ENCODE measurements at regions not wholly inside any gene's neighbourhood (a gene's known extent, or its start where the extent isn't known, plus 50 kb on each side); places are given as distances from the start of the nearest gene placed in this dataset.
"Not testable (repeated sequence)": the region's sequence is repeated elsewhere in the genome, so short reads cannot be mapped to it uniquely, and the experiment has no call there.

DNA sequence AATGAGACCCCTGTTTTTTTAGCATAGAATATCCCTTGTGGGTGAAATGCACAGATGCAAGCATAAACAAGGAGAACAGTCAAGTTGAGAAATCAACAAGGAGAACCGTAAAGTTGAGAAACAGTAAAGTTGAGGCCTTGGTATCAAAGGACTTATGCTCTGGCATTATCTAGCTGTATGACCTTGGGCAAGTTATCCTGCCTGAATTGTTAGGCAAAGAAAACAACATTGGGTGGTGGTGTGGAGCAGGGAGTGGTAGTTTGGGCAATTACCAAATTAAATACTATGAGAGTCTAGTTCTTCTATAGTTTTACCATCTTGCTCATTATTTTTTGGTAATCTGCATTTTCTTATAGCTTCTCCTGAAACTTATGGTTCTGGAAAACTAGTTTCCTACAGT, 573.4 kb upstream of the ARPP21 start:
- no peak for DNase-seq

DNA sequence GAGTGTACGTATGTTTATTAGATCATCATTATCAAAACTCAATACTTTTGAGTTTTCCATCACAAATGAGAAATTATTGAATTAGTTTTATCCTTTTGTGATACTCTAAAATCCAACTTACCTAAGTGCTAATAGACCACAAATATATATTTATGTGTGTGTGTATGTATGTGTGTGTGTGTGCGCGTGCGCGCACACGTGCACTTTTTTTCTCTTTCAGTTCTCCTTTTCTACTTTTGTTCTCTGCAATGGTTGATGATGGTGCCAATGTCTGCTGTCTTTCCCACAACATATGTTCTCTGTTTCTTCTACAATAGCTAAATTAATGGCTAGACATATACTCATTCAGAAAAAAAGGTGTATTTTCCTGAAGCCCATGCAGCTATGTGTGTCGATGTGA, 571.6 kb upstream of the ARPP21 start:
- DNase-seq = no peak

DNA sequence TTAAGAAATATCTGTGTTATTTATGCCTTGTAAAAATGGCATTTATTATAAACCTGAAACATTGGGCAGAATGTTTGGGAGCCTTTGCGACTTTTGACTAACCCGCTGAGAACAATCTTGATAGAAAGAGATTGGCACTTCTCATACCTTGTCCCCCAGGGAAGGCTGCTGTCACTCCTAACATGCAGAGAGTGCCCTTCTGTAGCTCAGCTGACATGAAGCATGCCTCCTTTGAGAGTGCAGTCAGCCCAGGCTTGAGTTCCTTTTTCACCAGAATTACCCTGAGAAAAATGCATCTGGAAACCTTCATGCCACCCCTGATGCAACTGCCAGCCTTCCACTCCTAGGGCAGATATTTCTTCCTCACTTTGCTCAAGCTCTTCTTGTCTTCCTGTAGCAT, 569.2 kb upstream of the ARPP21 start:
- no peak for DNase-seq

DNA sequence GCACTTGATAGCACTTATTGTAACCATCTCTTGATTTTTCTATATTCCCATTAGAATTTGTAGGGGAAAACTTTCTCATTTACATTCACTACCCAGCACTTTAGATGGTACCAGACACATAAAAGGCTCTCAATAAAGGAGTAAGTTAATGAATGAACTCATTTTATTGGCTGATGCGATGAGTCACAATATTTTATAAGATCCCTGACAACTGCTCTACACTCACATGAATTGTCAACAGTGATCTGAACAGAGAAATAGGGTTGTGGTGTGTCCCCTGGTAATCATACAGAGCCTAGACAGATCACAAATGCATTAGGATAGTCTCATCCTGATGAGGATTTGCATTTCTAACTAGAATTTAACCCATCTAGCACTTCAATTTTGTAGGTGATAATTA, 567.6 kb upstream of the ARPP21 start:
- no peak for DNase-seq

DNA sequence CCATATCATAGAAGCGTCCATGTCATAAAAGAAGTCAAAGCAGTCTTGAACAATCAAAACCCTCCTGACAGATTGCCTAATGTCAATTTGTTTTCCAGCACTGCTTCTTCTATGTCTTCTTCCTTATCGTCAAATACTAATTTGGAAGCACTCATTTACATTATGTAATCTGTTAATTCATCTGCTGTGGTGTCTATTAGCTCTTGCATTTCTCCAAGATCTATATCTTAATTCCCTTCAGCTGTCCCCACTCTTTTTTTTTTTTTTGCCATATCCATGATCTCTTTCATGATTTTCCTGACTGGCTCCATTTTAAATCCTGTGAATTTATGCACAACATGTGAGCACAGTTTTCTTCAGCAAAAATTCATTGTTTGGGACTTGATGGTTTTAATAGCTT, 560.5 kb upstream of the ARPP21 start:
- no peak for DNase-seq

DNA sequence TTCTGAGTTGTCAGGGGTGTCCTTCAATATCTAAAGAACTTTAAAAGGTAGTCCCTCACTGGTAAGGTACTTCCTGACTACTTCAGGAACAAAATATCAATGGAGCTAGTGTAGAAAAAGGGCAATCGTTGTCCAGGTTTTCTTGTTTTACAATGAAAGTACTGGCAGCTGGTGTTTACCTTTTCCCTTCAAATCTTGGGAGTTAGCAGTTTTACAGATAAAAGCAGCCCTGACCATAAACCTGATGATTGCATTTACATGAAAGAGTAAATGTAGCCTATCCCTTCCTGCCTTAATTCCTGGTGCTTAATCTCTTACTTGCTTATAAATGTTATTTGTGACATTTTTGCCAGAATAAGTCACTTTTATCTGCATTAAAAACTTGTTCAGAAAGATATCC, 559.9 kb upstream of the ARPP21 start:
- DNase-seq = no peak

DNA sequence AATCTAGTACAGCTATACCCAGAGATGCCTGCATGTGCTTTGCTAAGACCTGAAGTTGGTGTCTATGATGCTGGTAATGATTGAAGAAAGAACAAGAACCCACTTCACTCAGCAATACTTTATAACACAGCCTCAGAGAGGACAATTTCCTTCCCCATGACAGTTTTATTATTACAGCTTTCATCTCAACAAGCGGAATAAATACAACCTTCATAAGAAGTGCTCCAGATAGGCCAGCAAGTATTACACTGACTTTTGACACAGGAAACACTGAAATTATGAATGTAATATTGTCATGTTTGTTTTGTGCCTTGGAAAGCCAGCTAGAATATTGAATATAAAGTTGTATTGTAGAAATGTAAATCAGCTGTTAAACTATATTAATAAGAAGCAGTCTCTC, 557.4 kb upstream of the ARPP21 start:
- DNase-seq = no peak

DNA sequence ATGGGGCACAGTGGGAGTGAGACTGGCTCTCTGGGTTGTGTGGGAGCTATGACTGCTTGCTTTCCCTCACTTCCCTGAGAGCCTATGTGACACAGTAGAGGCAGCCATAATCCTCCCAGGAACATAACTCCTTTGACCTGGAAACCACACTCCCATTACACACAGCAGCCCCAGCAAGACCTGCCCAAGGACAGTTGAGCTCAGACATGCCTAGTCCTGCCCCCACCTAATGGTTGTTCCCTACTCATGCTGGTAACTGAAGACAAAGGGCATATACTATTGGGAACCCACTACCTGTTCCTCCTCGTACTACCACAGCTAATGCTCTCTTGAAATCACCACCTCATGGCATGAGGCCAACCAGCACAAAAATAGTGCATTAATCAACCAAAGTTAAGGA, 550.4 kb upstream of the ARPP21 start:
- DNase-seq = no peak

DNA sequence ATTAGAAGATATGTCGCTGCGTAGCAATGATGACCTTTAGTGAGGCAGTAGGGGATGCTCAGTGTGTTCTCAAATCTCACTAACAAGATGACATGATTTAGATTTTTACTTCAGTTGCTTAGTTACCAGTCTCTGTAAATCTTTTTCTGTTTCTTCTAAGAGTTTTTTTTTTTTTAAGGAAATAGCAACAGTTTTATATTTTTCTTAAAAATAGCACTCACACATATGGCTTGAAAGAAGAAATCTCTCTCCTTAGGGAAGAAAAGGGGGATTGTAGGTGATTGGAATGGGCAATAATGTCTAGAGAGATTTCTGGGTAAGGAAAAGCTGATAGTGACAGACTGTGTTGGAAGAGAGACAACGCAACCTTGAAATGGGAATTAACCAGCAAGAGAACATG, 524.6 kb upstream of the ARPP21 start:
- DNase-seq = no peak

DNA sequence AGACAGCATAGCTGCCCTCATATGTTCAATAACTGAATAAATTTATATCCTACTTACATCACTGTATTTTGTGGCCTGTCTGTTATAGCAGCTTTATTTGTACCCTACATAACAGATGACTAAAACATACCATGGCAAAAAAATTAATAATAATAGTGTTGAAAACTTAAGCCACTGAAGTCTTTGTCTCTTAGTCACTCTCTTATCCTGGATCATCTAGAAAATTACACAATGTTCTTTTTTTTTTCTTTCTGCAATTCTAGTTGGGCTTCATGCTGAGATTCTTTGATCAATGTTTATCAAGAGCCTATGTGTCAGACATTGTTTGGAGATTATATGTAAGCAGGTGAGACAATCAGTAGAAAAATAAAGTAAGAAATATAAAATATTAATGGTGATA, 519.3 kb upstream of the ARPP21 start:
- DNase-seq = no peak

DNA sequence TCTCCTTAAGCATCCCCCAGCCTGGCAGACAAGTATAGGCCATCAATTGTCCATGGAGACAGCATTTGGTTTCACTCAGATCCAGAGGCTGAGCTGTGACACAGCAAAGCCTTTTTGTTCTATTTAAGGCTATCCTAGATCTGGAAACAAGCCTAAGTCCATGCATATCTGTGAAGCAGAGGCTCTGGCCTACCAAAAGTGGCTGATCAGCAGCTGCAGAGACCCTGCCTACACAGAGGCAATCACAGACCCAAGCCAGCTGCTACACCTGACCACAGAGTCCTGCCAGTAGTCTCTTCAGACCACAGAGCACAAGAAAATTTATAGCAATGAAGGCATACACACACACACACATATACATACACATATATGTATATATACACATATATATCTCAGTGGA, 501.7 kb upstream of the ARPP21 start:
- DNase-seq = no peak

DNA sequence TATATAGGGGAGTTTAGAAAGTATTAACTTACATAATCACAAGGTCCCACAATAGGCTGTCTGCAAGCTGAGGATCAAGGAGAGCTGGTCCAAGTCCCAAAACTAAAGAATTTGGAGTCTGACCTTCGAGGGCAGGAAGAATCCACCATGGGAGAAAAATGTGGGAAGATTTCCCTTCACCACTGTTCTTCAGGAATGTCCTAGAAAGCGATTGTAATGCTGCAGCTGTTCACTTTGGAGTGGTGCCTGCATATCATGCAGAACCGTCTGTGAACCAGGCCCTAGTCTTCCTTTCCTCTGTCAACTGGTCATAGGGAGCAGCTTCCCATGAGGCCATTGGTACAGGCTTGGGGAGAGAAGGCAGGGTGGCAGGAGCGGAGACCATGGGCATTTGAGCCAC, 497.9 kb upstream of the ARPP21 start:
- DNase-seq = no peak

DNA sequence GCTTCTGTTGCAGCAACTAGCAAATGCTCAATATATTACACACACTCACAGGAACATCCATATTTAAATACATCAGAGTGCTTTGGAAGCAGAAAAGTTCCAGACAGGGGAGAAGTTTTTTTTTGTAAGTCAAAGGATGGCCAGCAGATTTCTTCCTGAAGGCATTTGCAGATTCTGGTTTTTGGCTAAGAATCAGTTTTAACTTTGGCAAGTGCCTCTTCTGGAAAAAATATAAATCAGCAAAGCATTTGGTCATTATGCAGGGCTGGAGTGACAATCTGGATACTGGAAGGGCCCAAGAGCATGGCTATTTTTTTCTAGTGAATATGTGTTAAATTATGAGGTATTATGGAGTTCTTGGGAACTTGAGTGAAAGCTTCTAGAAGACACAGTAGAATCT, 495.3 kb upstream of the ARPP21 start:
- no peak for DNase-seq

DNA sequence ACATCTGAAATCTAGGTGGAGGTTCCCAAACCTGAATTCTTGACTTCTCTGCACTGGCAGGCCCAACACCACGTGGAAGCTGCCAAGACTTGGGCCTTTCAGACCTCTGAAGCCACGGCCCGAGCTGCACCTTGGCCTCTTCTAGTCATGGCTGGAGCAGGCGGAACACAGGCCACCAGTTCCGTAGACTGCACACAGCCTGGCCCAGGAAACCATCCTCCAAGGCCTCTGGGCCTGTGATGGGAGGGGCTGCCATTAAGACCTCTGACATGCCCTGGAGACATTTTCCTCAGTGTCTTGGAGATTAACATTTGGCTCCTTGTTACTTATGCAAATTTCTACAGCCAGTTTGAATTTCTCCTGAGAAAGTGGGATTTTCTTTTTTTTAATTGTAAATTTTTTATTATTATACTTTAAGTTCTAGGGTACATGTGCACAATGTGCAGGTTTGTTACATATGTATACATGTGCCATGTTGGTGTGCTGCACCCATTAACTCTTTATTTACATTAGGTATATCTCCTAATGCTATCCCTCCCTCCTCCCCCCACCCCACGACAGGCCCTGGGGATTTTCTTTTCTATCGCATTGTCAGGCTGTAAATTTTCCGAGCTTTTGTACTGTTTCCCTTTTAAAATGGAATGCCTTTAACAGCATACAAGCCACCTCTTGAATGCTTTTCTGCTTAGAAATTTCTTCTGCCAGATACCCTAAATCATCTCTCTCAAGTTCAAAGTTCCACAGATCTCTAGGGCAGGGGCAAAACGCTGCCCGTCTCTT, 492.9 kb upstream of the ARPP21 start:
- not testable (repeated sequence) for DNase-seq

DNA sequence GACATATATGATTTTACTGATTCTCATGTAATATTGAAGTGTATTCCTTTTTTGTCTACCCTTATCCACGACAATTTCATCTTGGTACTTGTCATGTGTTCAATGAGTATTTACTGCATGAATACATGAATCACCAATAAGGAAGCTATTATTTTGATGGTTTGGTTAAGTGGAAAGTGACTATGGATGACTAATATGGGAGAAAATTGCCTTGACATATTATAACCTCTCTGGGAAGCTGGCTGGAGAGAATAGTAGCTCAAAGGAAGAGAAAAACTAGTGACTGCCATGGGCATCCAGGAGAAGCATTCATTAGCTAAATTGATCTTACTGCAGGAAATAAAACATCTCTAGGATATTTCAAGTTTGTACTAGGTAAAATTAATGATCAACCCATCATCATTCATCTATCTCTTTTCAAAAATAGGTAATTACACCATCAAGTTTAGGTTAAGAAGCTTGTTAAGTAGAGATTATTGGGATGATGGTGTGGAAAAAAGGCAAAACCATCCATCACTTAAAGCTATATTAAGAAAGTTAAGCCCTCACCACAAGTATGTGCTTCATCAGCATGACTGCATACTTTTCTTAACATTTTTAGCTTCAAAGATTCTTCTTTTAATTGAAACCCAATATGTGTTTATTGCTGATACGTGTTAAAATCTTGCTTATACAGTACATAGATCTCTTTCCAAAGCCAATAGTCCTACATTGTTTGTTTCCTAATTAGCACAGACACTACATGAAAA, 455.2 kb upstream of the ARPP21 start:
- no peak for DNase-seq

DNA sequence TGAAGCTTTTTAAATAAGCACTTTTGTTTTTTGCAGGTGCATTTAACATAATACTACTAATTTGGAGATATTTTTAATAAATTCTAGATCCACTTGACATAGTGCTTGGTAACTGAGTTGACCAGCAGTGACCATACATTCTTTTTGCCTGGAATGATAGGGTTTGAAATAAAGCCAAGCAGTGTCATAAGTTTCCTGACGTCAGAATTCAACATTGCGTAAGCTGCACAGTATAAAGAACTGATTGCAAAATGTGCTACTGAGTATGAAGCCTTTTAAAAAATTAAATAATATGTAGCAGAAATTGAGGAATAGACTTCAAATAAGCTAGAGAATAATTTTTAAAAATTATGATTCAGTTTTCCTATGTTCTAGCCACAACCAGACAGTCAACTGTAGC, 454.6 kb upstream of the ARPP21 start:
- no peak for DNase-seq

DNA sequence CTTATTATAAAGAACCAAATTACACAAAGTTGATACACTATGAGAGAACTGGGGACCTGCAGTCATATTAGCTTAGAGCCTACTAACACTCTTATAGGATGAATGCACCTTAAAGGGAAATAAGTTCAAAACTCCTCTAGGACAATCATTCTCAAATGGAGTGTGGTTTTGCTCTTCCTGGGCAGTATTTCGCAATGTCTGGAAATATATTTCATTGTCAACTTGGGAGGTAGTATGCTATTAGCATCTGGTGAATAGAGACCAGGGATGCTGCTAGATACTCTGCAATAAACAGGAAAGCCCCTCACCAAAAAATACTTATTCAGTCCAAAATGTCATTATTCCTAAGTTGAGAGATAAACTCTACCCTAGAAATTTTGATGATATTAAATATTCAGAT, 451.4 kb upstream of the ARPP21 start:
- no peak for DNase-seq

DNA sequence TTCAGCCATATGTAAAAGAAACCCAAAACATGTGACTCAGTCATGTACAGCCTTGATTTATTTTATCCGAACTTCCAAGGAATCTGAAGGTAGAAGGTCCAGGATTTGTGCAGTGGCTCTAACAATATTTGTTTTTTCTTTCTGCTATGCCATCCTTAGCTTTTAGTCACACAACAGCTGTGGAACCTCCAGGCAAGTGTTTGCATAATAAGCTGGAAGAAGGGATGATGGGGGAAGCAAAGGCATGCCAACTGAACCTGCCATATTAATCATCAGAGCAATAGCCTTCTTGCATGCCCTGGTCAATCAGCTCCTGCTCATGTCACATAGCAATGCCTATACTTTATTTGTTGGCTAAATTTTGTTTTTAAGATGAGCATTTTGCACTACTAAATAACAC, 444.7 kb upstream of the ARPP21 start:
- DNase-seq = no peak

DNA sequence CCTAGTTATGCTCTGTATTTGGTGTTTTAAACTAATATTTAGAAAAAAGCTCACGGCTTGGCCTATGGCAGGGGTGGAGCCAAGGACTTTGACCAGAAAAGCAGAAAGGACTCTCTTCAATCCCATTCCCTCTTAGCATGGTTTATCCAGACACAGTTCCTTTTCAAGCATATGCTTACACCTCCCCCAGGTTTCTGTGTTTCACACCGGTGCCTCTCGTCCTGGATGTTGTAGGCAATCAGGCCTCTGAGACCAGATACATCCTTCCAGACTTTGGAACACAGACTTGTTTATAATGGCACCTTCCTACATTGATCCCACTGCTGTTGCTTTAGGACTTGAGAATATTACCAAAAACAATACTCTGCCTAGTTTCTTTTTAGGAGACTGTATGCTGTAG, 440.5 kb upstream of the ARPP21 start:
- DNase-seq = no peak

DNA sequence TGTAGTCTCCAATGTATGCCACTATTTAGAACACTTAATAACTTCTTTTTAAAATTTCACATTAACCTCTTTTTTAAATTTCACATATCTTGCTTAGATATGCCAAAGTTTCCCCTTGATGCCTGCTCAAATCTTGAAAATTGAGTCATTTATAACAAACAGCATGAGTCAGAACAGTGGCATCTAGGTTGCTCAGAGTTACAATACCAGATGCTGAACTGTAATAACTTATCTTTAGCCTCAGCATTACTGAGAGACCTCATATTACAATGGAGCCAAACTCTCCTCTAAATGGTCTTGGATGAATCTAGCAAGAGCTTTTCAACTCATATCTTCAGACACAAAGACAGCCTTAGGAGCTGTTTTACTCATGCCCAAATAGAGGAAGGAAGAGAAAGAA, 439.3 kb upstream of the ARPP21 start:
- no peak for DNase-seq

DNA sequence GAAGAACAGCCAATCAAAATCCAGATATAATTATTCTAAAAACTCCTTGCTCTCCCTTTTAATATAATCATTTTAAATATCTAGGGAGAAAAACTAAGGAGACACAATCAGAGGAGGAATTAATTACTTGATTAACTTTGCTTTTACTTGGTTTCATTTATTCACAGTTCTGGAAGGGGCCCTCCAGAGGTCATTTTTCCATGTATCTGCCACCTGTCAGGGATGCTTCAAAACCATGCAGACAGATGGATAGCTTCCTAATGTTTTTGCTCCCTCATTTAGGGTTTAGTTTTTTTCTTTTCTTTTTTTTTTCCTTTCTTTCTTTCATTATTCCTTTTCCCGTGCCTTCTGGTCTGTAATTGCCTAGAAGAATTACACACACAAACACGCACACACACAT, 438.1 kb upstream of the ARPP21 start:
- no peak for DNase-seq

DNA sequence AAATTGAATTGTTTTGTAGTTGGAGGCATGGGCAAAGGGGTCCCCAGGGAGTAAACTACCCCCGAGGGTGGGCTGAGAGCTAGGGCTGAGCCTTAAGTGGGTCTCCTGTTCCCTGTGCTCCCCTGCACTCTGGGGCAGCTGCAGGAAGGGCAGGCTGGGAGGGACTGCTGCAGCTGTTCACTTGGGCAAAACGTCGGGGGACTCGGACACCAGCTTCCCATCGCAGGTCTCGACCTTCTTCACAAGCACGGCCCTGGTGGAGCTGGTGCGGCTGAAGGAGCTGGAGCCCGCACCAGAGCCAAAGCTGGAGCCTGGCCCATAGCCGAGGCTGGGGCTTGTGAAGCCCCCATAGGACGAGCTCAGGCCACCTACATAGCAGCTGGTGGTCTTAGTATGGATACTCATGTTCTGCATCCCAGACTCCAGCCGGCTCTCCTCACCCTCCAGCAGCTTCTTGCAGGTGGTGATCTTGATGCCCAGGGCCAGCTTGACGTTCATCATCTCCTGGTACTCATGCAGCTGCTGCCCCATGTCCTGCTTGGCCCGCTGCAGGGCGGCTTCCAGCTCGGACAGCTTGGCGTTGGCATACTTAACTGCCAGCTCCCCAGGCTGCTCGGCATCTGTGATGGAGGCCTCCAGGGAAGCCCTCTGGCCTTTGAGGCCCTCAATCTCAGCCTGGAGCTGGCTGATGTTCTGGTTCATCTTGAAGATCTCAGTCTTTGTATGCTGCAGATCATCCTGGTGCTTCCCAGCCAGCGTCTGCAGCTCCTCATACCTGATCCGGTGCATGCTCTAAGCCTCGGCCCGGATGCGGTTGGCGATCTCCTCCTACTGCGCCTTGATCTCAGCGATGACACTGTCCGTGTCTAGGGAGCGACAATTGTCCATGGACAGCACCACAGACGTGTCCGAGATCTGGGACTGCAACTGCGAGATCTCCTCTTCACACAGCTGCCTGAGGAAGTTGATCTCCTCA, 423.5 kb upstream of the ARPP21 start:
- DNase-seq = no peak

DNA sequence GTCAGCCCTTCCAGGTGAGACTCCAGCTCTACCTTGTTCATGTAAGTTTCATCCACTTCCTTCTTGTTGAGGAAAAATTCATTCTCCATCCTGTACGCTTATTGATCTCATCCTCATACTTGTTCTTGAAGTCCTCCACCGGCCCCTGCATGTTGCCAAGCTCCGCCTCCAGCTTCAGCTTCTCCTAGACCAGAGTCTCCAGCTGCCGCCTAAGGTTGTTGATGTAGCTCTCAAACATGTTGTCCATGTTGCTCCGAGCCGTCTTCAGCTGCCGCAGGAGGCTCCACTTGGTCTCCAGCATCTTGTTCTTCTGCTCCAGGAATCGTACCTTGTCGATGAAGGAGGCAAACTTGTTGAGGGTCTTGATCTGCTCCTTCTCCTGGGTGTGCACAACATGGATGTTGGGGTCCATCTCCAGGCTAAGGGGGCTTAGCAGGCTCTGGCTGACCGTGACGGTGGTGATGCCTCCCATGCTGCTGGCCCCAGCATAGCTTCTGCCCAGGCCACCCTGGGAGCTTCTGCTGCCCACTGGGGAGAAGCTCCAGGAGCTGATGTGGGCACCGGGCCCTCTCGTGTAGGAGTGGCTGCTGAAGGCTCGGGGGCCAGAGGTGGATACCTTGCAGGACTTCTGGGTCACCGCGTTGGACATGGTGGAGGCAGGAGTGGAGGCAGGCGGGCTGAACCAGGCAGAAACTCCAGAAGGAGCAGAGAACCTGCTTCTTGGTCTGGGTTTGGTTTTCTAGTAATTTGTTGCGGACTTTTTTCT, 422.6 kb upstream of the ARPP21 start:
- no peak for DNase-seq
